Muscle of leg (tissue), 3 donors: ENCODE measurements at regions not wholly inside any gene's neighbourhood (a gene's known extent, or its start where the extent isn't known, plus 50 kb on each side); places are given as distances from the start of the nearest gene placed in this dataset.

Source experiments
- DNase-seq: peaks from one replicate; pipeline ENCODE4 v3.0.0; 2013
- H3K27ac ChIP-seq: one replicate; pipeline ENCODE4 v1.5.1; 2013; ENCODE audit warnings: mild to moderate bottlenecking, low read length, control low read depth
- H3K27me3 ChIP-seq: one replicate; pipeline ENCODE4 v1.6.1; 2013; ENCODE audit warnings: low read length; ENCODE audit not compliant: control insufficient read depth, insufficient read depth
- H3K36me3 ChIP-seq: one replicate; pipeline ENCODE4 v1.6.1; 2013; ENCODE audit warnings: low read length; ENCODE audit not compliant: control insufficient read depth, insufficient read depth
- H3K4me1 ChIP-seq: one replicate; pipeline ENCODE4 v1.6.1; 2013; ENCODE audit warnings: low read length; ENCODE audit not compliant: control insufficient read depth, insufficient read depth
- H3K4me3 ChIP-seq: one replicate; pipeline ENCODE4 v1.5.1; 2013; ENCODE audit warnings: low read length, control low read depth
- H3K9me3 ChIP-seq: replicated peaks from 2 replicates; pipeline ENCODE4 v1.6.1; 2013; ENCODE audit warnings: low read depth, low read length; ENCODE audit not compliant: control insufficient read depth
- WGBS: methylation state at CpG from one replicate; pipeline ENCODE4 v1.1.5; 2013; ENCODE audit warnings: missing lambda C conversion rate; ENCODE audit not compliant: insufficient coverage; 5-methylcytosine and 5-hydroxymethylcytosine counted together

GRCh38 chr13:40160618-40161350, 505.3 kb downstream of the COG6 start:
- peaks cover 30% of the 10 kb centered on the region for H3K4me1 ChIP-seq
- H3K27ac ChIP-seq = no peak overlapping the region
- no CpG with 5 or more reads among the region's 7 CpGs for WGBS
- no peaks in the 10 kb centered on the region for H3K27me3 ChIP-seq
- no peak overlapping the region for H3K4me3 ChIP-seq
- H3K9me3 ChIP-seq = no peaks in the 10 kb centered on the region
- DNase-seq = no peak
- no peaks in the 10 kb centered on the region for H3K36me3 ChIP-seq

GRCh38 chr13:40161351-40161810, 505.1 kb downstream of the FOXO1 start:
- no peaks in the 10 kb centered on the region for H3K9me3 ChIP-seq
- no peaks in the 10 kb centered on the region for H3K36me3 ChIP-seq
- peaks cover 2% of the 10 kb centered on the region for H3K27me3 ChIP-seq
- DNase-seq = no peak
- H3K27ac ChIP-seq = no peak overlapping the region
- H3K4me1 ChIP-seq = peaks cover 30% of the 10 kb centered on the region
- WGBS = no CpG with 5 or more reads among the region's 4 CpGs
- H3K4me3 ChIP-seq = no peak overlapping the region

GRCh38 chr13:40161931-40162330, 504.5 kb downstream of the FOXO1 start:
- no peaks in the 10 kb centered on the region for H3K36me3 ChIP-seq
- peaks cover 30% of the 10 kb centered on the region for H3K4me1 ChIP-seq
- WGBS = 74% methylated on average over 2 of the region's 2 CpGs
- H3K27ac ChIP-seq = no peak overlapping the region
- peaks cover 4% of the 10 kb centered on the region for H3K27me3 ChIP-seq
- no peak overlapping the region for H3K4me3 ChIP-seq
- peak; percentile 64 for DNase-seq
- no peaks in the 10 kb centered on the region for H3K9me3 ChIP-seq

- Histone ChIP-seq H3K9me3 (no peaks in the 10 kb centered on the region), H3K4me1 (peaks cover 30% of the 10 kb centered on the region), H3K27me3 (peaks cover 4% of the 10 kb centered on the region), H3K36me3 (no peaks in the 10 kb centered on the region), H3K4me3 (no peak overlapping the region), H3K27ac (peak overlapping the region; percentile 11)
- peak; percentile 72 for DNase-seq
- WGBS = 66% methylated on average over 9 of the region's 11 CpGs
These were observed 503.1 kb downstream of the FOXO1 start for GRCh38 chr13:40163066-40164000.

GRCh38 chr13:40164133-40164532, 502.3 kb downstream of the FOXO1 start:
- no peak for DNase-seq
- Histone ChIP-seq H3K27me3 (peaks cover 6% of the 10 kb centered on the region), H3K27ac (no peak overlapping the region), H3K9me3 (no peaks in the 10 kb centered on the region), H3K4me3 (no peak overlapping the region), H3K4me1 (peaks cover 30% of the 10 kb centered on the region), H3K36me3 (no peaks in the 10 kb centered on the region)
- 64% methylated on average over 2 of the region's 3 CpGs for WGBS

- peaks cover 6% of the 10 kb centered on the region for H3K27me3 ChIP-seq
- no peak overlapping the region for H3K4me3 ChIP-seq
- no CpG with 5 or more reads among the region's 2 CpGs for WGBS
- H3K27ac ChIP-seq = no peak overlapping the region
- DNase-seq = no peak
- no peaks in the 10 kb centered on the region for H3K36me3 ChIP-seq
- H3K9me3 ChIP-seq = no peaks in the 10 kb centered on the region
- H3K4me1 ChIP-seq = peaks cover 30% of the 10 kb centered on the region
These were observed 501.0 kb downstream of the FOXO1 start for GRCh38 chr13:40165316-40165932.

- Histone ChIP-seq H3K36me3 (no peaks in the 10 kb centered on the region), H3K27me3 (peaks cover 10% of the 10 kb centered on the region), H3K4me1 (peaks cover 20% of the 10 kb centered on the region), H3K27ac (no peak overlapping the region), H3K4me3 (no peak overlapping the region), H3K9me3 (no peaks in the 10 kb centered on the region)
- no peak for DNase-seq
- 68% methylated on average over 4 of the region's 6 CpGs for WGBS
These were observed 499.1 kb downstream of the FOXO1 start for GRCh38 chr13:40167327-40167726.

- Histone ChIP-seq H3K4me3 (no peak overlapping the region), H3K27ac (no peak overlapping the region), H3K36me3 (no peaks in the 10 kb centered on the region), H3K9me3 (no peaks in the 10 kb centered on the region), H3K27me3 (peaks cover 13% of the 10 kb centered on the region), H3K4me1 (peaks cover 16% of the 10 kb centered on the region)
- DNase-seq = no peak
- no CpG with 5 or more reads among the region's 1 CpG for WGBS
These were observed 497.8 kb downstream of the FOXO1 start for GRCh38 chr13:40168425-40169166.

GRCh38 chr13:40169476-40169875, 497.0 kb downstream of the FOXO1 start:
- peaks cover 10% of the 10 kb centered on the region for H3K4me1 ChIP-seq
- no peak for DNase-seq
- no peaks in the 10 kb centered on the region for H3K36me3 ChIP-seq
- H3K9me3 ChIP-seq = no peaks in the 10 kb centered on the region
- no peak overlapping the region for H3K27ac ChIP-seq
- H3K27me3 ChIP-seq = peaks cover 13% of the 10 kb centered on the region
- H3K4me3 ChIP-seq = no peak overlapping the region
- 90% methylated on average over 3 of the region's 4 CpGs for WGBS
